ENCODE measurements at regions not wholly inside any gene's neighbourhood (a gene's known extent, or its start where the extent isn't known, plus 50 kb on each side); places are given as distances from the start of the nearest gene placed in this dataset.
A peak's percentile ranks its signal among the peaks of the same experiment; 100 is the strongest.

- Histone ChIP-seq H3K56ac (ENCODE audit: extremely low read depth, insufficient read depth, low read length) (no peak overlapping the region), H4K5ac (ENCODE audit: low read depth, low read length) (no peak overlapping the region), H4K91ac (ENCODE audit: insufficient read depth, low read depth, low read length) (no peak overlapping the region), H4K20me1 (ENCODE audit: insufficient read depth, low read length) (no peaks in the 10 kb centered on the region), H3K9ac (ENCODE audit: low read depth, low read length) (no peak overlapping the region), H3K27ac (ENCODE audit: insufficient read depth, low read length) (no peak overlapping the region), H3K79me1 (ENCODE audit: low read depth in 1 of 2, low read length in 2 of 2) (no peaks in the 10 kb centered on the region), H3K9me1 (ENCODE audit: insufficient read depth, low read length) (no peaks in the 10 kb centered on the region), H3K27me3 (ENCODE audit: control insufficient read depth, insufficient read depth, low read length) (no peaks in the 10 kb centered on the region), H3K36me3 (ENCODE audit: control insufficient read depth, insufficient read depth, low read length) (no peaks in the 10 kb centered on the region), H3K4me2 (ENCODE audit: low read depth, low read length) (no peak overlapping the region), H2BK20ac (ENCODE audit: low read depth, low read length) (no peak overlapping the region), H3K18ac (ENCODE audit: low read depth, low read length) (no peak overlapping the region), H2AK5ac (ENCODE audit: low read depth, low read length) (no peak overlapping the region), H3K4me3 (ENCODE audit: insufficient read depth, low read depth, low read length) (no peak overlapping the region), H4K8ac (ENCODE audit: low read depth in 2 of 2, low read length in 2 of 2) (no peak overlapping the region), H3K9me3 (ENCODE audit: control insufficient read depth, insufficient read depth, low read length) (no peaks in the 10 kb centered on the region), H2BK120ac (ENCODE audit: low read depth, low read length) (no peak overlapping the region), H2BK5ac (ENCODE audit: low read depth, low read length, poor library complexity, severe bottlenecking) (no peak overlapping the region), H3K23ac (ENCODE audit: low read depth, low read length) (no peak overlapping the region), H2AFZ (replicated peaks; ENCODE audit: low read length, poor library complexity) (no peak overlapping the region), H3K4me1 (ENCODE audit: control insufficient read depth, insufficient read depth, low read length) (no peaks in the 10 kb centered on the region), H3K4ac (ENCODE audit: low read depth, low read length) (no peak overlapping the region), H2BK15ac (ENCODE audit: low read depth, low read length) (no peak overlapping the region), H3K14ac (replicated peaks; ENCODE audit: low read depth, low read length) (no peak overlapping the region), H2AK9ac (replicated peaks; ENCODE audit: low read depth, low read length, poor library complexity) (no peak overlapping the region)
- DNase-seq (peak; percentile 11), ATAC-seq (ENCODE audit: low read depth) (peak; percentile 14; the same call in 1 of the 2 replicates)
- intact Hi-C loops (cut with micrococcal nuclease) (no loop called here), in situ Hi-C loops (cut with MboI; ENCODE audit: low sequenced_read_pairs) (no loop called here), dilution Hi-C loops (cut with HindIII; ENCODE audit: low sequenced_read_pairs, unreplicated experiment) (no loop called here)
- TF ChIP-seq RCOR1 (IDR thresholded peaks at IDR 0.05; ENCODE audit: insufficient replicate concordance, low read length): no peak
- TF ChIP-seq CHD1 (IDR thresholded peaks at IDR 0.05; ENCODE audit: low read depth, low read length): no peak
- no peak for TF ChIP-seq USF2 (IDR thresholded peaks at IDR 0.05; ENCODE audit: low read depth, low read length)
- no peak for TF ChIP-seq RFX5 (IDR thresholded peaks at IDR 0.05; ENCODE audit: low read depth, low read length)
- no peak for TF ChIP-seq MAFK (IDR thresholded peaks at IDR 0.05; ENCODE audit: low read depth, low read length)
- no peak for TF ChIP-seq POLR2A (IDR thresholded peaks at IDR 0.05; ENCODE audit: low read depth, low read length)
- no peak for TF ChIP-seq SMC3 (IDR thresholded peaks at IDR 0.05; ENCODE audit: low read depth, low read length)
- TF ChIP-seq MXI1 (IDR thresholded peaks at IDR 0.05; ENCODE audit: borderline replicate concordance, low read depth, low read length): no peak
- no peak for TF ChIP-seq NFE2L2 (IDR thresholded peaks at IDR 0.05; ENCODE audit: low read depth, low read length)
- no peak for TF ChIP-seq FOS (IDR thresholded peaks at IDR 0.05; ENCODE audit: low read depth, low read length)
- no peak for TF ChIP-seq MAZ (IDR thresholded peaks at IDR 0.05; ENCODE audit: borderline replicate concordance, low read depth, low read length)
- no peak for TF ChIP-seq ELK1 (IDR thresholded peaks at IDR 0.05; ENCODE audit: borderline replicate concordance, low read depth, low read length)
- no peak for TF ChIP-seq BHLHE40 (IDR thresholded peaks at IDR 0.05; ENCODE audit: low read depth, low read length)
- TF ChIP-seq CTCF (conservative IDR thresholded peaks at IDR 0.05; ENCODE audit: low read depth, low read length): no peak
- TF ChIP-seq RAD21 (IDR thresholded peaks at IDR 0.05; ENCODE audit: low read length): no peak
- TF ChIP-seq CEBPB (IDR thresholded peaks at IDR 0.05; ENCODE audit: low read depth, low read length): no peak
- BruUV-seq (replicated peaks): no TSS peak
- POLR2A ChIA-PET (ENCODE audit: unreplicated experiment): no interaction called here
- CTCF ChIA-PET: no interaction called here
- WGBS, 2 experiments (ENCODE audit: extremely low coverage in 2 of 2, insufficient read length in 1 of 2): no CpG with 5 or more reads among the region's 2 CpGs
These were observed 378.0 kb upstream of the PRR16 start for GRCh38 chr5:120086081-120086480.
